ENCODE measurements at regions not wholly inside any gene's neighbourhood (a gene's known extent, or its start where the extent isn't known, plus 50 kb on each side); places are given as distances from the start of the nearest gene placed in this dataset.

GRCh38 chr12:58148405-58148804 is 207.0 kb downstream of the ATP23 start:
- Histone ChIP-seq H3F3A (replicated peaks; ENCODE audit: insufficient read depth) (peaks cover 8% of the 10 kb centered on the region), H3K27me3 (ENCODE audit: insufficient read depth) (no peaks in the 10 kb centered on the region), H3K4me1 (ENCODE audit: control insufficient read depth in 1 of 2, insufficient read depth in 2 of 2, low read depth in 1 of 2, low read length in 1 of 2) (no peaks in the 10 kb centered on the region), H3K9ac (no peak overlapping the region), H3K4me3 (ENCODE audit: low read depth in 2 of 2, low read length in 1 of 2) (no peak overlapping the region), H3K27ac (ENCODE audit: low read depth in 2 of 2, low read length in 1 of 2) (no peak overlapping the region), H2AFZ (ENCODE audit: low read depth) (no peak overlapping the region), H4K20me1 (ENCODE audit: insufficient read depth) (no peaks in the 10 kb centered on the region), H3K9me3 (no peaks in the 10 kb centered on the region), H3K9me2 (no peaks in the 10 kb centered on the region), H3K4me2 (no peak overlapping the region; the same call in 1 of the 2 replicates), H3K79me2 (ENCODE audit: insufficient read depth) (no peaks in the 10 kb centered on the region), H3K36me3 (replicated peaks in 1 of 2; ENCODE audit: control insufficient read depth in 1 of 2, insufficient read depth in 2 of 2, low read length in 1 of 2) (no peaks in the 10 kb centered on the region)
- peak; percentile 15 for DNase-seq
- ChIA-PET POLR2A (no interaction called here), CTCF (interaction anchor here (0.9 kb wide), 1 partner anchor 28 kb away, joined by 3 read pairs; no protein-coding TSS in a partner anchor)
- TF ChIP-seq USF2 (IDR thresholded peaks at IDR 0.05; ENCODE audit: borderline replicate concordance, low read depth, low read length) (no peak), JUND (IDR thresholded peaks at IDR 0.05) (peak; percentile 47; the same call in 1 of the 2 replicates), FOSL2 (IDR thresholded peaks at IDR 0.05; ENCODE audit: borderline replicate concordance, low read depth) (peak; percentile 28; the same call in 1 of the 2 replicates), TCF12 (IDR thresholded peaks at IDR 0.05) (peak; percentile 87), EP300 (IDR thresholded peaks at IDR 0.05; ENCODE audit: borderline replicate concordance in 1 of 2, low read depth in 1 of 2, low read length in 1 of 2) (peak in 1 of 2 experiments; percentile 53; a peak in 1 of 4 replicates), TEAD4 (IDR thresholded peaks at IDR 0.05; ENCODE audit: borderline replicate concordance, insufficient read depth) (0 out of 2 replicates have a peak, but pooled peaks have one; percentile 9), SIN3A (IDR thresholded peaks at IDR 0.05; ENCODE audit: borderline replicate concordance, low read depth, low read length) (no peak), USF1 (IDR thresholded peaks at IDR 0.05; ENCODE audit: borderline replicate concordance, low read depth) (no peak), RCOR1 (IDR thresholded peaks at IDR 0.05; ENCODE audit: low read length) (no peak), ELF1 (IDR thresholded peaks at IDR 0.05) (0 out of 2 replicates have a peak, but pooled peaks have one; percentile 31), NFIC (IDR thresholded peaks at IDR 0.05; ENCODE audit: borderline replicate concordance) (peak; percentile 44; the same call in 1 of the 2 replicates), PBX3 (IDR thresholded peaks at IDR 0.05) (peak; percentile 54)

GRCh38 chr12:58148976-58149375 is 207.6 kb downstream of the ATP23 start:
- no peak for TF ChIP-seq EP300 (IDR thresholded peaks at IDR 0.05; ENCODE audit: borderline replicate concordance in 1 of 2, low read depth in 1 of 2, low read length in 1 of 2)
- TF ChIP-seq GABPA (IDR thresholded peaks at IDR 0.05; ENCODE audit: low read depth) = no peak
- Histone ChIP-seq H3K4me3 (ENCODE audit: low read depth in 2 of 2, low read length in 1 of 2) (no peak overlapping the region), H3K27me3 (ENCODE audit: insufficient read depth) (no peaks in the 10 kb centered on the region), H3K79me2 (ENCODE audit: insufficient read depth) (no peaks in the 10 kb centered on the region), H3K9me2 (no peaks in the 10 kb centered on the region), H3K4me1 (ENCODE audit: control insufficient read depth in 1 of 2, insufficient read depth in 2 of 2, low read depth in 1 of 2, low read length in 1 of 2) (no peaks in the 10 kb centered on the region), H3K9ac (no peak overlapping the region), H3K4me2 (no peak overlapping the region), H3K27ac (ENCODE audit: low read depth in 2 of 2, low read length in 1 of 2) (no peak overlapping the region), H4K20me1 (ENCODE audit: insufficient read depth) (no peaks in the 10 kb centered on the region), H3K9me3 (no peaks in the 10 kb centered on the region), H3F3A (replicated peaks; ENCODE audit: insufficient read depth) (peaks cover 8% of the 10 kb centered on the region), H3K36me3 (replicated peaks in 1 of 2; ENCODE audit: control insufficient read depth in 1 of 2, insufficient read depth in 2 of 2, low read length in 1 of 2) (no peaks in the 10 kb centered on the region), H2AFZ (ENCODE audit: low read depth) (no peak overlapping the region)
- DNase-seq = no peak
- ChIA-PET POLR2A (no interaction called here), CTCF (interaction anchor here (0.9 kb wide), 1 partner anchor 28 kb away, joined by 3 read pairs; no protein-coding TSS in a partner anchor)
